IMR-90 (cell line): ENCODE measurements at regions not wholly inside any gene's neighbourhood (a gene's known extent, or its start where the extent isn't known, plus 50 kb on each side); places are given as distances from the start of the nearest gene placed in this dataset.

ENCODE experiments used
- ATAC-seq: fragments of 200-7000 bp; cut with Tn5 transposase; 2 replicates; pipeline ENCODE4 v1.9.1; 2020; ENCODE audit warnings: low read depth, mild to moderate bottlenecking, moderate library complexity
- BruUV-seq: library from RNA; stranded (reverse); fragments of 400-500 nt; replicated peaks from 2 replicates; lab custom pipeline; 2021; lab: Mats Ljungman, UMichigan
- CTCF ChIA-PET: fragments of 300-600 bp; formaldehyde crosslinking; extraction: SDS; loops from one replicate; lab custom pipeline; 2021; ENCODE audit warnings: antibody characterized with exemption; lab: Yijun Ruan, JAX
- POLR2A ChIA-PET: fragments of 300-600 bp; sonication (Branson Sonifier 250); formaldehyde crosslinking; loops from one replicate; lab custom pipeline; 2022; ENCODE audit warnings: antibody characterized with exemption; ENCODE audit not compliant: unreplicated experiment; lab: Charles Lee
- DNase-seq: peaks from one replicate; pipeline ENCODE4 v3.0.0; 2013
- H2AFZ ChIP-seq: replicated peaks from 2 replicates; pipeline ENCODE3; 2013; ENCODE audit warnings: low read length, mild to moderate bottlenecking; ENCODE audit not compliant: poor library complexity
- H2AK5ac ChIP-seq: 2 replicates; pipeline ENCODE4 v1.6.1; 2013; ENCODE audit warnings: low read depth, low read length, inconsistent platforms
- H2AK9ac ChIP-seq: replicated peaks from 2 replicates; pipeline ENCODE3; 2013; ENCODE audit warnings: mild to moderate bottlenecking, low read depth, low read length, moderate library complexity; ENCODE audit not compliant: poor library complexity
- H2BK120ac ChIP-seq: 2 replicates; pipeline ENCODE4 v1.6.1; 2013; ENCODE audit warnings: low read depth, low read length, inconsistent platforms
- H2BK15ac ChIP-seq: 3 replicates; pipeline ENCODE4 v1.6.1; 2013; ENCODE audit warnings: low read depth, low read length, inconsistent platforms
- H2BK20ac ChIP-seq: 2 replicates; pipeline ENCODE4 v1.6.1; 2013; ENCODE audit warnings: low read depth, mild to moderate bottlenecking, inconsistent platforms, low read length, moderate library complexity
- H2BK5ac ChIP-seq: 2 replicates; pipeline ENCODE4 v1.6.1; 2013; ENCODE audit warnings: mild to moderate bottlenecking, low read depth, low read length, inconsistent platforms; ENCODE audit not compliant: poor library complexity, severe bottlenecking
- H3K14ac ChIP-seq: replicated peaks from 2 replicates; pipeline ENCODE4 v1.6.1; 2013; ENCODE audit warnings: low read depth, low read length, inconsistent platforms
- H3K18ac ChIP-seq: 2 replicates; pipeline ENCODE4 v1.6.1; 2013; ENCODE audit warnings: low read depth, low read length, control low read depth
- H3K23ac ChIP-seq: 2 replicates; pipeline ENCODE4 v1.6.1; 2013; ENCODE audit warnings: low read depth, low read length, inconsistent platforms
- H3K27ac ChIP-seq: 2 replicates; pipeline ENCODE4 v1.5.1; 2013; ENCODE audit warnings: mild to moderate bottlenecking, control low read depth, low read length; ENCODE audit not compliant: insufficient read depth
- H3K27me3 ChIP-seq: 2 replicates; pipeline ENCODE4 v1.6.1; 2013; ENCODE audit warnings: low read length; ENCODE audit not compliant: control insufficient read depth, insufficient read depth
- H3K36me3 ChIP-seq: 2 replicates; pipeline ENCODE4 v1.6.1; 2013; ENCODE audit warnings: low read length, mixed read lengths; ENCODE audit not compliant: control insufficient read depth, insufficient read depth
- H3K4ac ChIP-seq: 2 replicates; pipeline ENCODE4 v1.6.1; 2013; ENCODE audit warnings: low read depth, low read length, inconsistent platforms
- H3K4me1 ChIP-seq: 2 replicates; pipeline ENCODE4 v1.6.1; 2013; ENCODE audit warnings: low read length, mixed read lengths; ENCODE audit not compliant: control insufficient read depth, insufficient read depth
- H3K4me2 ChIP-seq: 2 replicates; pipeline ENCODE4 v1.6.1; 2013; ENCODE audit warnings: low read depth, mild to moderate bottlenecking, control low read depth, low read length, moderate library complexity
- H3K4me3 ChIP-seq: 2 replicates; pipeline ENCODE4 v1.5.1; 2013; ENCODE audit warnings: low read depth, mild to moderate bottlenecking, control low read depth, low read length, moderate library complexity; ENCODE audit not compliant: insufficient read depth
- H3K56ac ChIP-seq: 2 replicates; pipeline ENCODE4 v1.6.1; 2013; ENCODE audit warnings: low read length, inconsistent platforms; ENCODE audit not compliant: insufficient read depth; ENCODE audit errors: extremely low read depth
- H3K79me1 ChIP-seq, 2 experiments: 2 replicates each; pipeline ENCODE4 v1.6.1; 2013; ENCODE audit warnings: low read length in 2 of 2, inconsistent platforms in 1 of 2, low read depth in 1 of 2
- H3K9ac ChIP-seq: 2 replicates; pipeline ENCODE4 v1.6.1; 2013; ENCODE audit warnings: low read depth, low read length, control low read depth
- H3K9me1 ChIP-seq: 2 replicates; pipeline ENCODE4 v1.6.1; 2013; ENCODE audit warnings: low read length, inconsistent platforms; ENCODE audit not compliant: insufficient read depth
- H3K9me3 ChIP-seq: 2 replicates; pipeline ENCODE4 v1.6.1; 2013; ENCODE audit warnings: low read length; ENCODE audit not compliant: control insufficient read depth, insufficient read depth
- H4K20me1 ChIP-seq: 2 replicates; pipeline ENCODE4 v1.6.1; 2013; ENCODE audit warnings: low read length, inconsistent platforms; ENCODE audit not compliant: insufficient read depth
- H4K5ac ChIP-seq: 2 replicates; pipeline ENCODE4 v1.6.1; 2013; ENCODE audit warnings: mild to moderate bottlenecking, low read depth, low read length, control low read depth
- H4K8ac ChIP-seq, 2 experiments: 2 replicates each; pipeline ENCODE4 v1.6.1; 2013; ENCODE audit warnings: low read depth in 2 of 2, low read length in 2 of 2, control low read depth in 1 of 2, inconsistent platforms in 1 of 2
- H4K91ac ChIP-seq: 2 replicates; pipeline ENCODE4 v1.6.1; 2013; ENCODE audit warnings: low read depth, low read length, inconsistent platforms; ENCODE audit not compliant: insufficient read depth
- CTCF ChIP-seq: conservative IDR thresholded peaks from 2 replicates; pipeline ENCODE4 v1.5.1; 2012; ENCODE audit warnings: mild to moderate bottlenecking, low read depth, low read length, improper control_type of control experiment
- ELK1 ChIP-seq: fragments of 150-350 bp; IDR thresholded peaks from 2 replicates; pipeline ENCODE4 v1.6.1; 2016; ENCODE audit warnings: low read depth, mild to moderate bottlenecking, low read length, moderate library complexity, borderline replicate concordance
- FOS ChIP-seq: fragments of 150-350 bp; IDR thresholded peaks from 2 replicates; pipeline ENCODE4 v1.6.1; 2016; ENCODE audit warnings: low read depth, low read length
- MAFK ChIP-seq: IDR thresholded peaks from 2 replicates; pipeline ENCODE4 v1.6.1; 2012; ENCODE audit warnings: low read depth, low read length, improper control_type of control experiment
- MXI1 ChIP-seq: IDR thresholded peaks from 2 replicates; pipeline ENCODE4 v1.6.1; 2012; ENCODE audit warnings: low read depth, mild to moderate bottlenecking, low read length, moderate library complexity, borderline replicate concordance
- NFE2L2 ChIP-seq: fragments of 150-350 bp; IDR thresholded peaks from 2 replicates; pipeline ENCODE4 v1.6.1; 2016; ENCODE audit warnings: low read depth, mild to moderate bottlenecking, low read length
- RCOR1 ChIP-seq: IDR thresholded peaks from 2 replicates; pipeline ENCODE4 v1.6.1; 2012; ENCODE audit warnings: mild to moderate bottlenecking, low read length, improper control_type of control experiment; ENCODE audit not compliant: insufficient replicate concordance
- WGBS, 2 experiments: methylation state at CpG; one replicate each; pipeline versions ENCODE4 v1.1.5 to v1.1.7; 2013; ENCODE audit warnings: missing lambda C conversion rate in 2 of 2; ENCODE audit not compliant: insufficient read length in 1 of 2; ENCODE audit errors: extremely low coverage in 2 of 2; 5-methylcytosine and 5-hydroxymethylcytosine counted together
- dilution Hi-C: fragments of 300-500 bp; cut with HindIII; formaldehyde crosslinking; loops from one replicate; pipeline ENCODE4 v1.14.3; 2018; ENCODE audit warnings: low sequenced_read_pairs; ENCODE audit not compliant: unreplicated experiment
- in situ Hi-C: fragments of 300-500 bp; cut with MboI; formaldehyde crosslinking; loops from 3 replicates; pipeline ENCODE4 v1.14.3; 2019; ENCODE audit warnings: low sequenced_read_pairs, inconsistent platforms, mixed read lengths
- intact Hi-C: fragments of 100-400 bp; cut with micrococcal nuclease; formaldehyde crosslinking; loops from 2 replicates; pipeline ENCODE4 v1.10.0; 2022

GRCh38 chr10:18822156-18822555 lies 162.9 kb downstream of the ARL5B start:
- POLR2A ChIA-PET = no interaction called here
- no peak overlapping the region for H3K4me2 ChIP-seq
- no peak overlapping the region for H4K8ac ChIP-seq
- 71% methylated on average over 1 of the region's 2 CpGs; no CpG with 5 or more reads in 1 of the 2 experiments for WGBS, 2 experiments
- no peaks in the 10 kb centered on the region for H3K36me3 ChIP-seq
- no peak overlapping the region for H3K9ac ChIP-seq
- H2BK15ac ChIP-seq = no peak overlapping the region
- H3K9me1 ChIP-seq = no peaks in the 10 kb centered on the region
- no peak overlapping the region for H2AK5ac ChIP-seq
- H4K91ac ChIP-seq = no peak overlapping the region
- no peak overlapping the region for H2BK5ac ChIP-seq
- no peak overlapping the region for H2AK9ac ChIP-seq
- TF ChIP-seq CTCF (no peak), FOS (no peak), NFE2L2 (no peak), MXI1 (no peak), ELK1 (no peak), MAFK (no peak), RCOR1 (no peak)
- no peak overlapping the region for H3K4ac ChIP-seq
- no peaks in the 10 kb centered on the region for H4K20me1 ChIP-seq
- ATAC-seq (peak; percentile 48; the same call in 1 of the 2 replicates), DNase-seq (peak; percentile 43)
- intact Hi-C loops = no loop called here
- no peak overlapping the region for H3K56ac ChIP-seq
- no peak overlapping the region for H2BK20ac ChIP-seq
- no peaks in the 10 kb centered on the region for H3K79me1 ChIP-seq
- no peak overlapping the region for H3K18ac ChIP-seq
- H4K5ac ChIP-seq = no peak overlapping the region
- H3K9me3 ChIP-seq = no peaks in the 10 kb centered on the region
- H3K27me3 ChIP-seq = no peaks in the 10 kb centered on the region
- in situ Hi-C loops = no loop called here
- no peak overlapping the region for H2BK120ac ChIP-seq
- H3K4me3 ChIP-seq = no peak overlapping the region
- H2AFZ ChIP-seq = no peak overlapping the region
- BruUV-seq = no TSS peak
- CTCF ChIA-PET = no interaction called here
- dilution Hi-C loops = no loop called here
- H3K4me1 ChIP-seq = no peaks in the 10 kb centered on the region
- no peak overlapping the region for H3K27ac ChIP-seq
- H3K14ac ChIP-seq = no peak overlapping the region
- H3K23ac ChIP-seq = no peak overlapping the region
